DND-41 (cell line): ENCODE measurements at regions not wholly inside any gene's neighbourhood (a gene's known extent, or its start where the extent isn't known, plus 50 kb on each side); places are given as distances from the start of the nearest gene placed in this dataset.

Experiments
- ATAC-seq: fragments of 200-7000 bp; cut with Tn5 transposase; 3 replicates; pipeline ENCODE4 v1.9.1; 2021; ENCODE audit warnings: low read depth; ENCODE audit not compliant: insufficient read depth
- DNase-seq: peaks from one replicate; pipeline ENCODE4 v3.0.0-alpha.2; 2020
- H2AFZ ChIP-seq: 2 replicates; pipeline ENCODE4 v1.6.0; 2012; ENCODE audit warnings: low read depth, low read length
- H3K27ac ChIP-seq: 2 replicates; pipeline ENCODE4 v1.5.1; 2012; ENCODE audit warnings: low read length, inconsistent platforms
- H3K27me3 ChIP-seq: fragments of 200-600 bp; sonication (generic); 2 replicates; pipeline ENCODE4 v1.6.0; 2012; ENCODE audit warnings: low read length, mild to moderate bottlenecking, inconsistent platforms; ENCODE audit not compliant: insufficient read depth, poor library complexity
- H3K36me3 ChIP-seq: 2 replicates; pipeline ENCODE4 v1.5.1; 2012; ENCODE audit warnings: low read length, inconsistent platforms; ENCODE audit not compliant: insufficient read depth
- H3K4me1 ChIP-seq: 2 replicates; pipeline ENCODE4 v1.5.1; 2012; ENCODE audit warnings: mild to moderate bottlenecking, low read length; ENCODE audit not compliant: insufficient read depth
- H3K4me2 ChIP-seq: 2 replicates; pipeline ENCODE4 v1.6.0; 2012; ENCODE audit warnings: mild to moderate bottlenecking, moderate library complexity, low read length, inconsistent platforms; ENCODE audit not compliant: insufficient read depth
- H3K4me3 ChIP-seq, 2 experiments: fragments of 200-600 bp in 1 of 2; shearing (Covaris generic) in 1 of 2; 2 replicates each; pipeline ENCODE4 v1.5.1; 2012 to 2016; ENCODE audit warnings: inconsistent platforms in 2 of 2, low read length in 2 of 2, mild to moderate bottlenecking in 2 of 2, low read depth in 1 of 2, moderate library complexity in 1 of 2
- H3K79me2 ChIP-seq: 2 replicates; pipeline ENCODE4 v1.6.0; 2012; ENCODE audit warnings: low read length, inconsistent platforms; ENCODE audit not compliant: insufficient read depth
- H3K9ac ChIP-seq: 2 replicates; pipeline ENCODE4 v1.6.0; 2012; ENCODE audit warnings: low read depth, mild to moderate bottlenecking, inconsistent platforms, low read length, moderate library complexity
- H3K9me3 ChIP-seq: 2 replicates; pipeline ENCODE4 v1.5.1; 2012; ENCODE audit warnings: low read length, moderate library complexity, mild to moderate bottlenecking, inconsistent platforms; ENCODE audit not compliant: insufficient read depth, severe bottlenecking
- H4K20me1 ChIP-seq: 2 replicates; pipeline ENCODE4 v1.6.0; 2012; ENCODE audit warnings: low read length; ENCODE audit not compliant: insufficient read depth
- EZH2 ChIP-seq: IDR thresholded peaks from 3 replicates; pipeline ENCODE4 v1.6.1; 2012; ENCODE audit warnings: borderline replicate concordance, low read depth, mild to moderate bottlenecking, moderate library complexity, low read length, inconsistent platforms; ENCODE audit not compliant: severe bottlenecking
- TF ChIP-seq, protein P1 (sequence below): IDR thresholded peaks from 2 replicates; pipeline ENCODE4 v1.5.1; 2012; ENCODE audit warnings: borderline replicate concordance, low read length, moderate library complexity, mild to moderate bottlenecking; ENCODE audit not compliant: poor library complexity, severe bottlenecking; ENCODE audit errors: extremely low read depth

DNA sequence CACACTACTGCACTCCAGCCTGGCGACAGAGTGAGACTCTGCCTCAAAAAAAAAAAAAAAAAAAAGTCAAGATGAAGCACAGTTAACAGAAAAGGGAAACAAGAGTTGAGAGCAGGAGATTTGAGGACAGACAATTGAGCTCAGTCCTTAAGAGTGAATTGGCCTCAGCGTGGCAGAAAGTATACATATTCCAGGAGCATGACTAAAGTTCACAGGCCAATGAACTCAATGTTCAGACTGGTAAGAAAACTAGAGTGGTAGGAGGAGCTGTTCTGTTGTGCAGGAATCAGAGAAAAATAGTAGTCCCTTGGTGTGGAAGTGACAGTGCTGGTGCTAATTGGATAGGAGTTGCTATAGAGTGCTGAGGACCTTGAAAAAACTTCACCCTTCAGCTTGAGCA lies 60.0 kb downstream of the NRN1 start:
- H3K4me3 ChIP-seq, result no peak overlapping the region
- no peaks in the 10 kb centered on the region for H3K36me3 ChIP-seq
- ATAC-seq (no peak), DNase-seq (no peak)
- no peaks in the 10 kb centered on the region for H4K20me1 ChIP-seq
- no peak overlapping the region for H2AFZ ChIP-seq
- no peak overlapping the region for H3K27ac ChIP-seq
- H3K27me3 ChIP-seq, result no peaks in the 10 kb centered on the region
- H3K79me2 ChIP-seq, result no peaks in the 10 kb centered on the region
- TF ChIP-seq, protein P1, sequence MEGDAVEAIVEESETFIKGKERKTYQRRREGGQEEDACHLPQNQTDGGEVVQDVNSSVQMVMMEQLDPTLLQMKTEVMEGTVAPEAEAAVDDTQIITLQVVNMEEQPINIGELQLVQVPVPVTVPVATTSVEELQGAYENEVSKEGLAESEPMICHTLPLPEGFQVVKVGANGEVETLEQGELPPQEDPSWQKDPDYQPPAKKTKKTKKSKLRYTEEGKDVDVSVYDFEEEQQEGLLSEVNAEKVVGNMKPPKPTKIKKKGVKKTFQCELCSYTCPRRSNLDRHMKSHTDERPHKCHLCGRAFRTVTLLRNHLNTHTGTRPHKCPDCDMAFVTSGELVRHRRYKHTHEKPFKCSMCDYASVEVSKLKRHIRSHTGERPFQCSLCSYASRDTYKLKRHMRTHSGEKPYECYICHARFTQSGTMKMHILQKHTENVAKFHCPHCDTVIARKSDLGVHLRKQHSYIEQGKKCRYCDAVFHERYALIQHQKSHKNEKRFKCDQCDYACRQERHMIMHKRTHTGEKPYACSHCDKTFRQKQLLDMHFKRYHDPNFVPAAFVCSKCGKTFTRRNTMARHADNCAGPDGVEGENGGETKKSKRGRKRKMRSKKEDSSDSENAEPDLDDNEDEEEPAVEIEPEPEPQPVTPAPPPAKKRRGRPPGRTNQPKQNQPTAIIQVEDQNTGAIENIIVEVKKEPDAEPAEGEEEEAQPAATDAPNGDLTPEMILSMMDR, result no peak
- TF ChIP-seq EZH2, result no peak
- H3K9ac ChIP-seq, result no peak overlapping the region
- H3K4me2 ChIP-seq, result no peak overlapping the region
- H3K4me1 ChIP-seq, result no peaks in the 10 kb centered on the region
- H3K9me3 ChIP-seq, result peaks cover 3% of the 10 kb centered on the region

DNA sequence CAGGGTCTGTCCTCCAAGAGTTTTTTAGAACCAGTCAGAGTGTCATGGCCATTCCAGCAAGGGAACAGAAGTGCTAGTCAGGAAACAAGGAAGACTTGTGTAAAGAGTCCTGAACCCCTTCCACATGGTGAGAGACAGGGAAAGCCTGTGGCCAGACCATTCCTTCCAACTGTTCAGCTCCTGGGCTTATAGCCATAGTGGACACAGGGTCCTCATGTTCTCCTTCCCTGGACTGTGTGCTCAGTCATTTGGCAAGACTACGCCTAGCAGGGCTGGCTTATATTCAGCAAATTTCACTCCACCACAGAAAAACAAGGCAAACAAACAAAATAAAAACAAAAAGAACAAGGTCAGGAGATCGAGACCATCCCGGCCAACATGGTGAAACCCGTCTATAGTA lies 60.5 kb downstream of the NRN1 start:
- H3K27ac ChIP-seq, result no peak overlapping the region
- DNase-seq (no peak), ATAC-seq (no peak)
- TF ChIP-seq, protein P1, result no peak
- TF ChIP-seq EZH2, result no peak
- no peak overlapping the region for H3K4me3 ChIP-seq
- no peaks in the 10 kb centered on the region for H3K79me2 ChIP-seq
- H3K4me1 ChIP-seq, result no peaks in the 10 kb centered on the region
- H3K9me3 ChIP-seq, result peaks cover 3% of the 10 kb centered on the region
- no peak overlapping the region for H2AFZ ChIP-seq
- H4K20me1 ChIP-seq, result no peaks in the 10 kb centered on the region
- no peaks in the 10 kb centered on the region for H3K27me3 ChIP-seq
- no peaks in the 10 kb centered on the region for H3K36me3 ChIP-seq
- no peak overlapping the region for H3K9ac ChIP-seq
- H3K4me2 ChIP-seq, result no peak overlapping the region

DNA sequence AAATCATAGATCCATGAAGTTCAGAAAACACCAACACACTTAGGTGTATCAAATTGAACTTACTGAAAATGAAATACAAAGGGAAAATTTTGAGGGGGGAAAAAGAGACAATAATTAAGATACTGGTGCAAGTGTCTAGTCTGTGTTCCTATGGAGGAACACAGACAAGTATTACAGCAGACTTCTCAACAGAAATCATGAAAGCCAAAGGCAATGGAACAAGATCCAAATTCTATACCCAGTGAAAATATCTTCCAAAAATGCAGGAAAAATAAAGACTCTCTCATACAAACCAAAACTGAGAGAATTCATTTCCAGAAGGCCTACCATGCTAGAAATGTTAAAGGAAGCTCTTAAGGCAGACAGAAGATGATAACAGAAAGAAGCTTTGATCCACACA lies 63.1 kb downstream of the NRN1 start:
- Histone ChIP-seq H2AFZ (no peak overlapping the region), H3K4me3 (no peak overlapping the region), H3K27me3 (no peaks in the 10 kb centered on the region), H3K79me2 (no peaks in the 10 kb centered on the region), H3K9me3 (peaks cover 3% of the 10 kb centered on the region), H3K9ac (no peak overlapping the region), H3K27ac (no peak overlapping the region), H3K4me2 (no peak overlapping the region), H3K36me3 (no peaks in the 10 kb centered on the region), H4K20me1 (no peaks in the 10 kb centered on the region), H3K4me1 (no peaks in the 10 kb centered on the region)
- ATAC-seq (no peak), DNase-seq (no peak)
- TF ChIP-seq, protein P1, result no peak
- no peak for TF ChIP-seq EZH2

DNA sequence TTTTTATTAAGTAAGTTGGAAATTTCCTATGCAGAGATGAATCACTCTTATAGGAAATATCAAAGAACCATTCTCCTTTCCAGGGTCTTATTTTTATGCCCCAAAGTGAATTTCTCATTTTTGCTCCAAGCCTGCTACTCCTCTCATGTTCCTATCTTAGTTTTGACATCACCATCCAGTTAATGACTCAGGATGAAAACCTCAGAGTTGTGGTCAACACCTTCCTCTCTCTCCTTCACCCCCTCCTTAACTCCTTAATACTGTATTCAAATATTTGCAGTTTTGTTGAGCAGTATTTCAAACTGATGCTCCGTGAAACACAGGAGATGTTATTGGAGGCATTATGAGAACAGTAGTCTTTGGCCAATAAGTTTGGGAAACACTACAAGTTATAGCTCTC lies 64.1 kb downstream of the NRN1 start:
- Histone ChIP-seq H3K4me3 (no peak overlapping the region), H3K27ac (no peak overlapping the region), H3K4me1 (no peaks in the 10 kb centered on the region), H3K79me2 (no peaks in the 10 kb centered on the region), H3K9me3 (peaks cover 3% of the 10 kb centered on the region), H3K36me3 (no peaks in the 10 kb centered on the region), H4K20me1 (no peaks in the 10 kb centered on the region), H3K27me3 (no peaks in the 10 kb centered on the region), H3K4me2 (no peak overlapping the region), H2AFZ (no peak overlapping the region), H3K9ac (no peak overlapping the region)
- DNase-seq (no peak), ATAC-seq (no peak)
- TF ChIP-seq, protein P1, result no peak
- no peak for TF ChIP-seq EZH2
